GM12872 (cell line): ENCODE measurements at regions not wholly inside any gene's neighbourhood (a gene's known extent, or its start where the extent isn't known, plus 50 kb on each side); places are given as distances from the start of the nearest gene placed in this dataset.

Source experiments
- TF ChIP-seq, protein P1 (sequence below): IDR thresholded peaks from 3 replicates; pipeline ENCODE4 v1.5.1; 2011; ENCODE audit warnings: low read depth, mild to moderate bottlenecking, low read length, moderate library complexity; ENCODE audit not compliant: insufficient read depth

DNA sequence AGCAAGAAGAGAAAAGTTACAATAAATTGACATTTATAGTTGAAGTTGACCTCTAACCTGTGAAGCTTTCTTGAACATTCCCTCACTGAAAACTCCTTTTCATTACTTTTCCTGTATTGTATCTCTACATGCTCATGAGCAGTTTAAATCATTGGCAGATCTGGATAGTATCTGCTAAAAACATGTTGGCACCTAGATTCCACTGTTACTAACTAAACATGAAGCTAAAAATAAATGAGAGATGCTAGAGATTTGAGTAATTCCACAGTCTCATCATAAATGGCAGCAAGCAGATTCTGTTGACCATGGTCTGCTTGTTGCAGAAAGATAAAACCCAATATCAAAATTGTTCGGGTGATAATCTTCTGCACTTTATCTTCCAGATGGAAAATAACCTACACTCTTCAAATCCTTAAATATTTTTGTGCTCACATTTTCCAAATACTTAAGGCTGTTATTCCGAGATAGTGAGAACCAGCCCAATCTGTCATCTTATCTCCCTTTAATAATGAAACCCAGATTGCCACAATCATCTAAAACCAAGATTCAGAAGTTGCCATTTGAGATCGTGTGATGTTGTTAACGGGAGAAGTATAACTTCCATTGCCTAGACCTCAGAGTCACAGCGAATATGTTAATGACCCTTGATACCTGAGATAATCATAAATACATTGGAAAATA, 171.0 kb upstream of the DAAM1 start:
- TF ChIP-seq, protein P1, sequence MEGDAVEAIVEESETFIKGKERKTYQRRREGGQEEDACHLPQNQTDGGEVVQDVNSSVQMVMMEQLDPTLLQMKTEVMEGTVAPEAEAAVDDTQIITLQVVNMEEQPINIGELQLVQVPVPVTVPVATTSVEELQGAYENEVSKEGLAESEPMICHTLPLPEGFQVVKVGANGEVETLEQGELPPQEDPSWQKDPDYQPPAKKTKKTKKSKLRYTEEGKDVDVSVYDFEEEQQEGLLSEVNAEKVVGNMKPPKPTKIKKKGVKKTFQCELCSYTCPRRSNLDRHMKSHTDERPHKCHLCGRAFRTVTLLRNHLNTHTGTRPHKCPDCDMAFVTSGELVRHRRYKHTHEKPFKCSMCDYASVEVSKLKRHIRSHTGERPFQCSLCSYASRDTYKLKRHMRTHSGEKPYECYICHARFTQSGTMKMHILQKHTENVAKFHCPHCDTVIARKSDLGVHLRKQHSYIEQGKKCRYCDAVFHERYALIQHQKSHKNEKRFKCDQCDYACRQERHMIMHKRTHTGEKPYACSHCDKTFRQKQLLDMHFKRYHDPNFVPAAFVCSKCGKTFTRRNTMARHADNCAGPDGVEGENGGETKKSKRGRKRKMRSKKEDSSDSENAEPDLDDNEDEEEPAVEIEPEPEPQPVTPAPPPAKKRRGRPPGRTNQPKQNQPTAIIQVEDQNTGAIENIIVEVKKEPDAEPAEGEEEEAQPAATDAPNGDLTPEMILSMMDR, result no peak

GRCh38 chr14:59018460-59018859, 170.0 kb upstream of the DAAM1 start:
- TF ChIP-seq, protein P1, result no peak

DNA sequence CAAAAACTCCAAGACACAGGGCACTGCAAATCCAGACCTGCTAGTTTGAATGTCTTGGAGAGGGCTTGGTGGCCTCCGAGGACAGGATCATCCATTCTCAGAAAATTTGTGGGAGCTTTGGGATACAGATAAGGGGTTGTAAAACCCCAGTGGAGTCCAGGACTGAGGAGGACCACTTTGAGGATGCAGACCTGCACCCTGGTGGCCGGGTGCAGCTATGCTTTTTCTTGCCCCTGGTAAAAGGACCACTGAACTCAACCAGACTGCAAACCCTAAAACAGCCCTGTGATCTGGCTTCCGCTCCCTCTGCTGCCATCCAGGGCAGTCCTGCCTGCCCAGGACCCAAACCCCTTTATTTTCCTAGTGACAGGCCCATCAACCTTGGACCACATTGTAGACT, 169.5 kb upstream of the DAAM1 start:
- TF ChIP-seq, protein P1, result peak; percentile 56

DNA sequence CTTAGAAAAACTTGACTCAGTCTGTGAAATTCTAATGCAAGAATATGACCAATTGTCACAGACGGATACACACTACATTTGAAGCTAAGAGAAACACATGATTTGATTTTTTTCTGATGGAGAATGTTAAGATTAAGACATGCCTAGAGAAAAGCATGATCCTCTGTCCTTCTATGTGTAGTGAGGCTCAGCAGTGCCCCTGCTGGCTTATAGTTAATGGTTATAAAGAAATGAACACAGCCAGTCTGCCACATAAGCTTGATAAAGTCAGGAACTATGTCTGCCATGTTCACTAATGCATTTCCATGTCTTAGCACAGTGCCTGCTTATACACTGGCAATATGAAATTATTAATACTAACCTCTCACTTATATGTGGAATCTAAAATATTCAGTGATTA, 168.1 kb upstream of the DAAM1 start:
- TF ChIP-seq, protein P1, result peak; percentile 52

DNA sequence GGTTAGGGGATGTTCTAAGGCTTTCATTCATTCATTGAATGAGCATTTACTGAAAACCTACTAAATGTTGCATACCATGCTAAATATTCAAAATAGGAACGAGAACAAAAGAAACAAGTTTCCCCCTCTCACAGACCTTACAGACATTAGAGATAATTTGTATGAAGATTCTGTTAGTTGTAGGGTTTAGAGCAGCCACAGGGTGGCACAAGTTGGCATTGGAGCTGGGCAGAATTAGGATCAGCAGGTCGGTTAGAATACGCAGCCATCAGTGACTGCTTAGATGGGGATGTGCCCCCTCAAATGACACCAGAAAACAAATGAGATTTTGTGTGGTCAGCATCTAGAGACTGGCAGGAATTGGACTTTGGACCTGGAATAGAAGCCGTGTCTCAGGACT, 166.3 kb upstream of the DAAM1 start:
- TF ChIP-seq, protein P1, result peak; percentile 28; the same call in 1 of the 3 replicates

GRCh38 chr14:59026081-59026480, 162.4 kb upstream of the DAAM1 start:
- TF ChIP-seq, protein P1, result no peak

GRCh38 chr14:59028476-59029202, 159.8 kb upstream of the DAAM1 start:
- TF ChIP-seq, protein P1, result peak; percentile 95
